ENCODE measurements at regions not wholly inside any gene's neighbourhood (a gene's known extent, or its start where the extent isn't known, plus 50 kb on each side); places are given as distances from the start of the nearest gene placed in this dataset.

DNA sequence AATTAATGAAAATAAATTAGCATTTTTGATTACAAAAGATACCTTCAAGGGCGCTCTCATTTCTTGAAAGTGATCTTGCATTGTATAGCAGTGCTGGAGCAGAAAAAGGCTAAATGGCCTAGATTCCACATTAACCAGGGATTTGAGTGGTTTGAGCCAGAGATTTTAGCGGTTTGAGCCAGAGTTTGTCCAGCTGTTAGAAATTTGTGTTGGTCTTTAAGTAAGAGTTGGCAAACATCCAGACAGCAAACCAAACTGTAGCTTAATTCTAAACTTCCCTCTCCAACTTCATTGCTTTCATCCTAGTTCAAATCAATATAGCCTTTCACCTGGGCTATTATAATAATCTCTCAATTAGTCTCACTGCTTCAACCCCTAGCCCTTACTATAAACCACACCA is 351.7 kb downstream of the IGSF11 start:
- DNase-seq (ENCODE audit: low read depth, low spot score), result no peak
- TF ChIP-seq, protein P1, sequence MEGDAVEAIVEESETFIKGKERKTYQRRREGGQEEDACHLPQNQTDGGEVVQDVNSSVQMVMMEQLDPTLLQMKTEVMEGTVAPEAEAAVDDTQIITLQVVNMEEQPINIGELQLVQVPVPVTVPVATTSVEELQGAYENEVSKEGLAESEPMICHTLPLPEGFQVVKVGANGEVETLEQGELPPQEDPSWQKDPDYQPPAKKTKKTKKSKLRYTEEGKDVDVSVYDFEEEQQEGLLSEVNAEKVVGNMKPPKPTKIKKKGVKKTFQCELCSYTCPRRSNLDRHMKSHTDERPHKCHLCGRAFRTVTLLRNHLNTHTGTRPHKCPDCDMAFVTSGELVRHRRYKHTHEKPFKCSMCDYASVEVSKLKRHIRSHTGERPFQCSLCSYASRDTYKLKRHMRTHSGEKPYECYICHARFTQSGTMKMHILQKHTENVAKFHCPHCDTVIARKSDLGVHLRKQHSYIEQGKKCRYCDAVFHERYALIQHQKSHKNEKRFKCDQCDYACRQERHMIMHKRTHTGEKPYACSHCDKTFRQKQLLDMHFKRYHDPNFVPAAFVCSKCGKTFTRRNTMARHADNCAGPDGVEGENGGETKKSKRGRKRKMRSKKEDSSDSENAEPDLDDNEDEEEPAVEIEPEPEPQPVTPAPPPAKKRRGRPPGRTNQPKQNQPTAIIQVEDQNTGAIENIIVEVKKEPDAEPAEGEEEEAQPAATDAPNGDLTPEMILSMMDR (IDR thresholded peaks at IDR 0.05; ENCODE audit: low read depth, low read length), result no peak
- no peak overlapping the region for H3K4me3 ChIP-seq (ENCODE audit: low read depth, low read length)
- in situ Hi-C loops (cut with HindIII; ENCODE audit: low sequenced_read_pairs), result no loop called here

DNA sequence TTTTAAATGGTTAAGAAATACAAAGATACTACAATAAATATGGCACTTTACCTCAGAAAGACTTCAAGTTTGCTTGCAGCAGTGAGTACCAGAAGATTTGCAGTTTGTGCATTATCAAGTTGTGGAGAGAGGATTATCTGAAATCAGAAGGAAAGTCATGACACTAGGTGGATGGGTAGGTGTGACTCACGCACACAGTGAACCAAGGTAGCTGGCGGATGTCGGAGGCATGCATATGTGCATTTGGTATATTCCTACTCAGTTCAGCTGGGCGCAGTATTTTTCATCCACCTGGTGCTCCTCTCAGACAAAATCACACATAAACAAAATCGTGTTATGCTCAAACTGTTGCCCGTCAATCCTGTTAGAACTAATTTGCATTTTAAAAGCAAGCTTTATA is 351.0 kb downstream of the IGSF11 start:
- in situ Hi-C loops (cut with HindIII; ENCODE audit: low sequenced_read_pairs), result no loop called here
- no peak overlapping the region for H3K4me3 ChIP-seq (ENCODE audit: low read depth, low read length)
- TF ChIP-seq, protein P1 (IDR thresholded peaks at IDR 0.05; ENCODE audit: low read depth, low read length), result no peak
- no peak for DNase-seq (ENCODE audit: low read depth, low spot score)

DNA sequence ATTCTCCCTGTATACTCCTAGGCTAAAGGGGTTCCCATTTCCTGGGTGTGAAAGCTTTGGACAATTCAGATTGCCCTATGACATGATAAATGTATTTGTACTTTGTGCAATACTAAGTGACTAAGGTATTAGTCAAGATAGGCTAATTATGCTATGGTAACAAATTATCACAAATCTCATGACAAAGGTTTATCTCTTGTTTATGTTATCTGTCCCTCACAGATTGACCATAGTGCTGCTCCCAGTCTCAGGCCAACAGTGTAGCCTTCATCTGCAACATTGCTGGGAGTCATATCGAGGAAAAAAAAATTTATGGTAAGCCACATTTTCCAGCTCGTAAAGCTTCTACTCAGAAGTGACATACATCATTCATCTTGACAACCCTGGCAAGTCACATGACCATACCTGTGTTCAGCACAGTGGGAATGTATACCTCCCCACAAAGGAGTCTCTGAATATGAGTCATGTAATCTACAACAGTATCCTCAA is 346.2 kb downstream of the IGSF11 start:
- no peak for DNase-seq (ENCODE audit: low read depth, low spot score)
- in situ Hi-C loops (cut with HindIII; ENCODE audit: low sequenced_read_pairs), result no loop called here
- TF ChIP-seq, protein P1 (IDR thresholded peaks at IDR 0.05; ENCODE audit: low read depth, low read length), result no peak
- no peak overlapping the region for H3K4me3 ChIP-seq (ENCODE audit: low read depth, low read length)

DNA sequence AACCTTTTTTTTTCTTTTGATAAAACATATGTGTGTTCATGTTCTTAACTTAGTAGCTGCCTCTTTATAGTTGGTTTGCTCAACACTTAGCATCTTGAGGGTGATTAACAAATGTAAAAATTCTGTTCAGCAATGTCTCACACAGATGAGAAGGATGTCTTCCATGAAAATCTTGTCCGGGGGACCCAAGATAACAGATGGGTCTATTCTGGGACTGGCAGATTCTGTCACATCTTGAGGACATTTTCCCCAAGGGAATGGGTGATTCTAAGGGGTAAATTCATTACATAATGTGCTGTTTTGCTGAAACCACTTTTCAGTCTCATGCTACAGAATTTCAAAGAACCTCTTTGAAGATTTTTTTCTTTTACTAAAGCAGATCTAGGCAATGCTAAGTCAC is 342.2 kb downstream of the IGSF11 start:
- TF ChIP-seq, protein P1 (IDR thresholded peaks at IDR 0.05; ENCODE audit: low read depth, low read length), result no peak
- no peak overlapping the region for H3K4me3 ChIP-seq (ENCODE audit: low read depth, low read length)
- in situ Hi-C loops (cut with HindIII; ENCODE audit: low sequenced_read_pairs), result no loop called here
- no peak for DNase-seq (ENCODE audit: low read depth, low spot score)

DNA sequence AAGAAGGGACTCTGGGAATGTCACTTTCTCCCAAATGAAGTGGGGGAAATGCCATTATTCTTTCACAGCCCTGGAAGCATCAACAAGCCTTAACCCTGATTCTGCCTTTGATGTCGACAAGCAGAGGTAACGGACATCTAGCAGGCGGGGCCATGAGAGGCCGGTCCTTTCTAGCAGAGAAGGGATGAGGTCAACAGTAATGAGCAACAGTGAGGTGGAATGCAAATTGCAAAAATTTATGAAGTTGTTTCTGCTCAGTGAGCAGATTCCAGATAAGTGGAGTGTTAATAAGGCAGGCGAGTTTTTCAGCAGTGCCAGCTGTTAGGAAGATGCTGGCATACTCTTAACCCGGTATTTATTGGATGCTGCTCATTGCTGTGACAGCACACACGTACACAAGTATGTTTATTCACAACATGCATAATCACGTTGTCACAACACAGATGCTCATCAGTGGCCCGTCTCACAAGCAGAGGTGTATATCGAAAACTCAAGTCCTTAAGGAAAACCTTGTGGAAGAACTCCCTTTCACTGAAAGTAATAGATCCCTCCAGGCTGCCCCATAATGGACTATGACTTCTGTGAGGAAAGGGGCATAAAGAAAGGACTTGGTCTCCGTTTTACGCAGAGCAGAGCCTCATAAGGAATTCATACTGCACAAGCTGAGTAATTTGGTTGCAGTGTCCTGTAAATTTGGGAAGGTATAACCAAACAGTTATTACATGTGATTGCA is 329.0 kb downstream of the IGSF11 start:
- TF ChIP-seq, protein P1 (IDR thresholded peaks at IDR 0.05; ENCODE audit: low read depth, low read length), result no peak
- no peak overlapping the region for H3K4me3 ChIP-seq (ENCODE audit: low read depth, low read length)
- DNase-seq (ENCODE audit: low read depth, low spot score), result no peak
- in situ Hi-C loops (cut with HindIII; ENCODE audit: low sequenced_read_pairs), result no loop called here

DNA sequence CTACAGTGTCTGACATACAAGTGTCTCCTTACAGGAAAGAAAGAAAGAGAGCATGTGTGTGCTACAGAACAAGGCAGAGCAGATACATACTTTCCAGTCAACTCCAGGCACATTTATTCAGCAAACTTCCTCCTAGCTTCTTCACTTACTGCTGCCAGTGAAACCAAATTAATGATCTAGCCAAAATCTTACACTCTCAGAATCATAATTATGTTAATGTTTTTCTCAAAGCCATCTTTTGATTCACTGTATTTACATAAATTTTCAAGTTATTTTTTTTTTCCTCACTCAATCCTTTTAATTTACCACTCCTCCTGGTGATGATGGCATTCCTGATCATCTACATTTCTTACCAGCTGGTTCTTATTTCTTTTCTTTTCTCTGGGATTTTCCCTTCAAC is 326.7 kb downstream of the IGSF11 start:
- no peak for DNase-seq (ENCODE audit: low read depth, low spot score)
- in situ Hi-C loops (cut with HindIII; ENCODE audit: low sequenced_read_pairs), result no loop called here
- TF ChIP-seq, protein P1 (IDR thresholded peaks at IDR 0.05; ENCODE audit: low read depth, low read length), result no peak
- no peak overlapping the region for H3K4me3 ChIP-seq (ENCODE audit: low read depth, low read length)

Measured in astrocyte of the spinal cord (primary cell).